Skin of body (tissue), 1 donor: ENCODE measurements at regions not wholly inside any gene's neighbourhood (a gene's known extent, or its start where the extent isn't known, plus 50 kb on each side); places are given as distances from the start of the nearest gene placed in this dataset.

ENCODE experiments used
- DNase-seq: peaks from one replicate; lab custom pipeline; 2025; lab: John Stamatoyannopoulos, UW

DNA sequence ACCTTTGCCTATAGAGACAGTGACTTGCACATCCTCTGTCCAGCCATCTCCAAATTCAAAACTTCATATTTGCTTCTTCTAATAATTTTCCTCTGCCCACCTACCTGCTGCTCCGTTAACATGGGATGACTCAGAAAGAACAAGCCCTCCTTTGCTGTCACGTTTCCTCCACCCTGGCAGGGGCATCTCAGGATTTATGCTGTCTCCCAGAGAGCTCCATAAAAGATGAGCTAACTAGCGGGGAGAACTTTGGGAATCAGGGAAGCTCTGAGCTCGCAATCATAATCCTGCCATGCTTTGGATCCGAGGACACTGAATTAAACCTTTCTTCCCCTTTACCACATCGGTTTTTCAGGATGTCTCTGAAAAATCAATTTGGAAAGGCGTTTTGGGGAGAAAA is 78.4 kb upstream of the FSTL4 start:
- no peak for DNase-seq

DNA sequence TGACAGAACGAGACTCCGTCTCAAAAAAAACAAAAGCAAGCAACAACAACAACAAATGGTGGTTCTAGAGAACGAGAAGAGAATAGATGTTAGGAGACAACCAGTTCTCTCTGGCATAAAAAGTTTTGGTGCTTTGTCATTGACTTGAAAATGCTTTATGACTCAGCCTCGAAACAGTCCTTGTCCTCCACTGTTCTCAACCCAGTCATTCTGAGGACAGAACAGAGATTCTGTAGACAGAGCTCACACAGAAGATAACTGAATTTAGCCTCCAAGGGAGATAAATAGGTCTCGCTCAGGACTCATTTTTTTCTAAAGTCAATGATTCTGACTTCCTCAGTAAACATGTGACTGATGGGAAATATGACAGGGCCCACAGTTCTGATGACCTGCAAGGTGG is 76.0 kb upstream of the FSTL4 start:
- DNase-seq: no peak

DNA sequence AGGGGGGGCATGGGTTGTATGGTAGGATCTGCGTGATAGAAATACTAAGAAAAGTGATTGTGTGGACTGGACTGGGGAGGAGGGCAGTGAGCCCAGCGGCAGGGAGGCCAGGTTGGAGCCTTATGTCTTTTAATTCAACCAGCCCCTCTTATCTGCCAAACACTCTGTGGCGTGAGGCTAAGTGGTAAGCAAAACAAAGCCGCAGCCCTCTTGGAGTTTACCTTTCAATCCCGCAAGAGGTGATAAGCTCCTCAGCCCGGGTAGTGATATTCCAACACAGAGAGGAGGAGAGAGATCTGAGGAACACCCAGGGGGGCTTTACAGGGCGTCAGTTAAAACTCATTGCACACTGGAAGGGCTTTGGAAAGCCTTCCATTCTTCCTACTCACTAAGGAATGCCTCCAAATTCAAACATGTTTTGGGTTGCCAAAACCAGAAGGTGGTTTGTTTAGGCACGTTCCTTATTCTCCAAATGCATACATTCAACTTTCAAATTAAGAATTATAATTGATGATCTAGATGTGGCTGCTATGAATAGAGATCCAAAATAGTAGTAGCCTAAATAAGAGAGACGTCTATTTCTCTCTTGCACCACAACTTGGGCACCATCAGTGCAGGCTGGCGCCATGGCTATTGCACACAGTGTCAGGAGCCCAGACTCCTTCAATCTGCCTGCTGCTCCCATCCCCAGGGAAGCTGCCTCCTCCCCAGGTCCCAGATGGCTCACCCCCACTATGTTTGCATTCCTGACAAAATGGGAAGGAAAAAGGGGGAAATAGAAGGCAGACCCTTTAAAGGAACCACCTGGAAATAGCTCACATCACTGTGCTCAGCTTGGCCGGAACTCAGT is 75.1 kb upstream of the FSTL4 start:
- DNase-seq: no peak

DNA sequence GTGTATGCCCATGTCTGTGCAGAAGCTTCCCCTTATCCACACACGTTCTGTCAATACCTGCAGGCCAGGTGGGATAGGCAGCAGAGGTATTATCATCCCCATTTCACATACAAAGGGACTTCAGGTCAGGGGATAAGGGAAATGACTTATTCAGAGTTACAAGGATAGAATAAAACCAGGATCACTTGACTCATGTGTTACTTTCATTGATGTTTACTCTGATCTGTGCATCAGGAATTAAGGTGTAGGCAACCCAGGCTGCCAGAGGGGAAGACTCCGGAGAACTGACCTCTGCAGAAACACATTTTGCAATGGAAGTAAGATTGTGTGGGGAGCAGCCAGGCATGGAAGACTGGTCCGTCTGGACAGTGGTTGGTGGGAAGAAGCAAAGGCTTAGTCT is 74.2 kb upstream of the FSTL4 start:
- DNase-seq: no peak

DNA sequence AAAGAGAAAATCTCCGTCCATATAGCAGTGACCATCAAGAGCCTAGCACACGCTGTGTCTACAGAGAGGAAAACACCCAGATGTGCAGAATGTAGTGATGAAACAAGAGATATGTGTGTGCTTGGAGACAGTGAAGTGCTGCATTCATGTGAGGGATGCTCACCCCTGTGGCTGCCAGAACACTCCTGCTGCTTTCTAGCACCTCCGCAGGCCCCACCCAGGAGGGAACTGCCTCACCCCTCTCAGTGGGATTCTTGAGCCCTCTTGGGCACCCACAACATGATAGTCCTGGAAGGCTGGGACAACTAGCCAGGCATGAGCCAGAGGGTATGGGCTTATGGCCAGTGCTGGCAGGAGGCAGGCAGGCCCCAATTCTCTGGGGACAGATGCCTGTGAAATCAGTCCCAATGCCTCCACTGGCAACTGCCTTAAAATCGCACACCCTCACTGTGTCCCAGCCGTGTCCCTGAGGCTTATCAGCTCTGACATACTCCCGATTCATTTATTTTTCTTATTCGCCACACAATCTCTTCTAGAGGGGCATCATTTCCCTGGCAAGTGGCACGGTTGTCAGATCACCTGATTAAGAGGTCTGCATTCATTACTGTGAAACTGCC is 73.2 kb upstream of the FSTL4 start:
- no peak for DNase-seq

DNA sequence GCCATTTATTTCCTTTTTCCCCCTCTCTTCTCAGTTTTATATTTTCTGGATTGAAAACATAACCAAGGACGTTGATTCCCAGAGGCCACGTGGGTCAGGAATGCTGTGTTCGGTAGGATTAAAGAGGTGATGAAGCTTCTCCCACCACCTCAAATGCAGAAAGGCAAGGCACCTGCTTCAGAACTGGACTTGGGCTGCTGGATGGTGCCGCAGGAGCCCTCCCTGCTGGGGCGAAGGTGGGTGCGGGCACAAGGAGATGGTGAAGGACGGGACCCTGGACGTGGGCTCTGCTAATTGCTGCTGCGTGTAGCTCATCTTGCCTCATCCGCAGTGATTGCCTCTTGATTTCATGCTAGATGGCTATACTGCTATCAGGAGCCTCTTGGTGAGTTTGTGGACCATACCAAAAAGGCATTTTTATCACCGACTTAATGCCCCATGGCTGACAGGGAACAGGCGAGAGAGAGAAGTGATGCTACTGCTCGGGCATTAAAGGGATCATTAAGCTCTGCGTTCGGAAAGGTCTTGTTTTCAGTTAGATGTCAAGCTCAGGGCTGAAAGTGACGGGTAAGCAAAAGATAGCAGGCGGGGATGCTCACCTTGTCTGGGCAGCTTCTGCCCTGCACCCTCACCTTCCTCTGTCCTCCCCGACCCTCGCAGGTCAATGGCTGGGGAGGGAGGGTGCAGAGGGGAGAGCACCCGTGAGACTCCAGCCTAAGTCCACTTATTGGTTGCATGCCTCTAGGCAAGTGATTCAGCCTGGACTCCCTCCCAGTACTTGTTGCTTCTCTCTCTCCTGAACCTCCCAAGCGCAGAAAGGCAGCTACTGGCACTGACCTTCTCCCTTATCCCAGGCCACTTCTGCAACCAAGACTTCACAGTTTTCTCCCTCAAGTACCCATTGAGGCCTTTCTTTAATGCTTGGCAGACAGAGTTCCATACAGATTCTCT is 71.6 kb upstream of the FSTL4 start:
- no peak for DNase-seq

DNA sequence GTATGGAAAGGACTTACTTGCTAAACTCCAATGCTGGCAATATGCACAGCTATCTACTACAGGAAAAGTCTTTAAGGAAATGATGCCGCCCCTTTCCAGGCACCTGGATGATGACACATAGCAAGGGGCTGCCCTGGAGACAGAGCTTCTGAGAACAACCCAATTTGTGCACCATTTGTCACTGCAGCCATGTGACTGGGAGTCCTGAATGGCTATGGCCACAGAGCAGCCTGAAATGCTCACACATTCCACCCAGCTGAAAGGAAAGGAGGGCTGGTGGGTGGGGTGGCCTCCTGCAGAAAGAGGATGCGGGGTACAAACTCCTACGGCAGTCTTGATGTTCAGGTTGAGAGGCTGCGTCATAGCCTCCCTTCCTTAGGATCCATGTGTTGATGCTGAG is 70.1 kb upstream of the FSTL4 start:
- DNase-seq: no peak

DNA sequence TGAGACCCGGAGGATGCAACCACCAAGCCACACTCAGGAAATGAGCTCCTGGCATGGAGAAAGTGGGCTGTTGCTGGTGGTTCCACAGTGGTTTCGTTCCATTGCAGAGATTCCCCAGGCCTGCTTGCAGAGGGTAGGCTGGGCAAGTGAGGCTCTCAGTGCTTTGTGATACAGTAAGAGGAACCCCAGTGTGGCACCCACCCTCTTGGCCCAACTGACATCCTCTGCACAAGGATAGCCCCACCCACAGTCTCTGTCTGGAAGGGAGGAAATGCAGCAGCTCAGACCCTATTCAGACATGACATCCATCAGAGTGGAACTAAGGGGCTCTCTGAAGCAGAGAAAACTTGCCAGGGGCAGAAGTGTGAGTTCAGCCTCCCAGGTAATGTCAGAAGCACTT is 69.6 kb upstream of the FSTL4 start:
- no peak for DNase-seq

DNA sequence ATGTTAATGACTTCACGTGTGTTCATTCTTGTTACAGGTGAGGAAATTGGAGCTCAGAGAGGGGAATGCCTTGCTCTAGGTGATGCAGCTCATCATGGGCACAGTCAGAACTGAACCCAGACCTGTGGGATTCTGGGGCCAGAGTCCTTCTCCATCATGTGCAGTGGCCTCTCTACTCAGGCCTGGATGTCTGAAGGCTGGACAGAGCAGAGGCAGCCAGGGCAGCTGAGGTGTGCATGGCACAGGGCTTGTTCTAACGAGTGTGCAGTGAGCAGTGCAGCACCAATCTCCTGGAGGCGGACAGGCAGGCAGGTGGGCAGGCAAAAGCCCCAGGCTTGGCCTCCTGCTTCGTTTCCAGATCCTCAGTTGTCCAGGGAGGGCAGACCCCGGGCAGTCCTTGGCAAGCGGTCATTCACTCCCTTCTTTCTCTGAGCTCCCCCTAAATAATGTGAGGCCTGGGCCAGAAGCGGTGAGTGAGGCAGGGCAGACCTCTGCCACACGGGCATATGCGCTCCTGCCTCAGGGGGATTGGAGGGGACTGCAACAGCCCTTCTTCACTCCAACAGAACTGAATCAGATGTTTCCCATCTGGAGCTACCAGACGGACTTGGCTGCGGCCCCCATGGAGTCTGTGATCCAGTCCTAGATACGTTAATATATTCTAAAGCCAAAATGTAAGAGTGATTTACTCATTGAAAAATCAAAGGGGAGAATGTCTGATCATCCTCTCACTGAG is 68.7 kb upstream of the FSTL4 start:
- peak; percentile 8 for DNase-seq

DNA sequence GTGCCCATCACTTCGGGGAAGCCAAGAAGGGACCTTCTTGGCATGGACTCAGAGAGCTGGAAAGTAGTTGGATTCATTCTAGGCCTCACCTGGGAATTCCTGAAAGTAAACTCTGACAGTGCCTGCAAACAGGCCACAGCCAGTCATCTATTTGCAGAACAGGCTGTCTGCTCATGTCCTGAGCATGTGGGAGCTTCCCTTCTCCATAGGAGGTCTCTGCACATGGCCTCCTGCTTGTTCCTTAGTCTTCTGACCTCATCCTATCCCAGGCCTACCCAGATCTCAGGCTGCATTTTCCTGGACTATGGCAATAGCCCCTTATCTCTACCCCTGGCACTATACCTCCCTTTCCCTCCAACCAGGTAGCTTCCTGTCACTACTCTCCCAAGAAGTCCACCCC is 67.2 kb upstream of the FSTL4 start:
- no peak for DNase-seq

DNA sequence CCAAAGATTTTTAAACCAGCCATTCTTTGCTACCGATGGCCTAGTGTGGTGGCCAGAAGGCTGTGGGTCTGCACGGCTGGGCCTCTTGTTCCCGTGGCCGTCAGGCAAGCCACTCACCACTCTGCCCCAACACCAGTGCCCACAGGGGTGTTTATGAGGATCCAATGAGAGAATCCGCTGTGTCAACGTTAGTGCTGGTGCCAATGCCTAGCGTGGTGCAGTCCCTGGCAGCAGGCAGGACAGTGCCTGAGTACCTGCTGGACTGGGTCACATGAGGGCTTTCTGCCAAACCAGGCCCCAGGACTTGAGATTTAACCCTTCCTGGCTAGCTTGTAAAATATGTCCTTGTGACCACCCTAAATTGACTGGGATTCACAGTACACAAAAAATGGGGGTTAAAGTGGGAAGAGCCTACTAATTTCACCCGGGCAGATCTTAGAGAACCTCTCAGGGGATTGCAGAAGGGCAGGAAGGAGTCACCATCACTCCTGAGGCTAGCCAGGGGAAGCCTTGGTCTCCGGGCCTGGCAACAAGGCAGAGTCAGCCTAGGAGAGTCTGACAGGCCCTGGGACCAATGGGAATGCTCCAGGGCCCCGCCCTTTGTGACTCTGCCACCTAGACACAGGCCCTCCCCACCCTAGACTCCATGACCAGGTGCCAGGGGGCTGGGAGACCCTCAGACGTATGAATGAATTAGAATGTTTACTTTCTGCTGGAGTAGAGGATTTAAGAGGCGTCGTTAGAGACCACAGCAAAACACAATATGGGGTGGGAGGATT is 63.2 kb upstream of the FSTL4 start:
- no peak for DNase-seq

DNA sequence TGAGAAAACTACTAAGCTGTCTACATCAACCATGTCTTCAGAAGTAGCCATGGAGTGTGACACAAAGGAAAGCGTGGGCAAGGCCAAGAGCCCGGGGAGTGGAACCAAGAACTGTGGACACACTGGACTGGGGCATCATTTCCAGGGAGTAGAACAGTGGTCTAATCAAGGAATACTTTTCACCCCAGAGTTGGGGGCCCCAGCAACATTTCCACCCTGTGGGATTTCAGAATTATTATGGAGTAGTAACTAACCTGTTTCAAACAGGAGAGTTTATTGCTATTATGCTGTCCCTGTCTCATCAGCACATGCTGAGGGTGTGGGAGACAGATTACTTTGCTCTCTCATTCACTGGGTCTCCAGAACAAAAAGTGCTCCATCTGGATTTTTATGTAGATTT is 58.0 kb upstream of the FSTL4 start:
- no peak for DNase-seq

DNA sequence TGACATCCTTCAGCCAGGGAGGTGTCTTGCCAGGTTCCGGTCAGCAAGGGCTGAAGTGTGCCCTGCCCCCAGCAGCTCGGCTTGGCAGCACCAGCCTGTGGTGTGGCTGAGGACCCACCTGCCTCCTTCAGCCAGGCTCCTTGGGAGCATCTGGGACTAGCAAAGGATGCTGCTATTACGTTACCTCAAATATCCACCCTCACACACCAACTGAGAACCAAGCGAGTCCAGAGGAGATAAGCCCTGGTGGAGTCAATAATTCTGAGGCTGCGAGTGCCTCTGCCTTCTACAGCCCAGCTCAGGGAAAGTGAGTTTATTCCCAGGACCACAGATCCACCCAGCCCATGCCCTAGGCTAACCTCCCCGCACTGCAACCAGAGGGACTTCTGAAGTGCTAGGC is 57.1 kb upstream of the FSTL4 start:
- DNase-seq: no peak

DNA sequence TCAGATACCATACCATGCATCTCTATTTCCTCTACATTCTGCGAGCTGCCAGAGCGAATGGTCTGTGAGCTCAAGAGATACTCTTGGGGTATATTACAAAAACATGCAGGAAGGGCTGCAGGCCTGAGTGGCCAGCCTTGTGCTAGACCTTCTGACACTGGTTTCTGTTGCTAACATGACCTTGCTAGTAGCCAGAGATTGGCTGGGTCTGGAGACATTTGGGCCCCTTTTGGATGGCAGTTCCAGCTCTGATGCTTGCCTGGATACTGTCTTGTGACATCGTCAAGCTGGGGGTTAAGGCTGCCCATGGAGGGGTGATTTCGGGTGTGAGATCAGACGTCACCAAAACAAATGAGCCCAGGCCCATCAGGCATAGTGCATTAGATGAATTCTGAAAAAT is 56.1 kb upstream of the FSTL4 start:
- DNase-seq: no peak

DNA sequence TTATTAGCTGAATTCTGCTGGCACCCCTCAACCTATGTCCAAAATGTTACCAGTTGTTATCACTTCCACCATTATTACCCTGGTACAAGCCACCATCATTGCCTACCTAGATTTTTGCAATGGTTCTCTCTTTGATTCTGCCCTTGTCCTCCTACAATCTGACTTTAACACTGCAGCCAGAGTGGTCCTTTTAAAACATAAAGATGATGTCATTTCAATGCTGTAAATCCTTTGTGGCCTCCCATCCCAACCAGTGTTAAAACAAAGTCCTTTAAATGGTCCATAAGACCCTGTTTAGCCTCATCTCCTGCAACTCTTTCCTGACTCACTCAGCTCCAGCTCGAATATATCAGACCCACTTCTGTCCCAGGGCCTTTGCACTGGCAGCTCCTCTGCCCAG is 54.9 kb upstream of the FSTL4 start:
- DNase-seq: no peak

DNA sequence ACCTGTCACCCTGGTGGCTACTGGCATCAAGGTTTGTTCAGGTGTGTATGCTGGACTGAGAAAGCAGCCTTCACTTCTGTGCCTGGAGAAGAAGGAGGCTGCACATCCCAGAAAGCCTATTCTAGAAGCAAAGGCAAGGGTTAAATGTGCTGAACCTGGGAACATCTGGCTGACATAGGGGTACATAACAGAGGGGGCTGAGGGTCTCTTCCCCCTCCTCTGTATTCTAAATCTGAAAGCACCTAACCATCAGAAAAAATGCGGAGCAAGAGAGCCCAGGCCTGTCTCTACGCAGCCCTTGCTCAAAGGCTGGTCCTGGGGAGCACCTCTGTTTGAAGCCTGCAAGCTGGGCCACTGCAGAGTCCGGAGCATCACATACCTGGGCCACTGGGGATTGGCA is 53.2 kb upstream of the FSTL4 start:
- no peak for DNase-seq

DNA sequence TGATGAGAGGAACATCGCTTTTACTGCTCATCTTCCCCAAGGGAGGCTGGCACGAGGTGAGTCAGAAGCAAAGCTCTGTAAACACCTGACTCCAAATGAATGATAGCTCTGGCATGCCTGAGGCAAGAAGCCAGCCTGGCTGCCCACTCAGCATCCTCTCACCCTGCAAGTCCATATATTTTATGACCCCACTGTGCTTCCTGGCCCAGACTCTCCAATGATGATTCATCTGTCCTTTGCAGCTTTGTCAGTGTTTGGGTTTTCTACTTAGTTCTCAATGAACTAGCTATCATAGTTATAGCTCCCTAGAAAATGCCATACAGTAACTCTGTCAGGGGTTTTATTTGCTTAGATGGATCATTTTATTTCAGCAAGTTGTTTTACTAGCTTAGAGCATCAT is 52.1 kb upstream of the FSTL4 start:
- DNase-seq: no peak

DNA sequence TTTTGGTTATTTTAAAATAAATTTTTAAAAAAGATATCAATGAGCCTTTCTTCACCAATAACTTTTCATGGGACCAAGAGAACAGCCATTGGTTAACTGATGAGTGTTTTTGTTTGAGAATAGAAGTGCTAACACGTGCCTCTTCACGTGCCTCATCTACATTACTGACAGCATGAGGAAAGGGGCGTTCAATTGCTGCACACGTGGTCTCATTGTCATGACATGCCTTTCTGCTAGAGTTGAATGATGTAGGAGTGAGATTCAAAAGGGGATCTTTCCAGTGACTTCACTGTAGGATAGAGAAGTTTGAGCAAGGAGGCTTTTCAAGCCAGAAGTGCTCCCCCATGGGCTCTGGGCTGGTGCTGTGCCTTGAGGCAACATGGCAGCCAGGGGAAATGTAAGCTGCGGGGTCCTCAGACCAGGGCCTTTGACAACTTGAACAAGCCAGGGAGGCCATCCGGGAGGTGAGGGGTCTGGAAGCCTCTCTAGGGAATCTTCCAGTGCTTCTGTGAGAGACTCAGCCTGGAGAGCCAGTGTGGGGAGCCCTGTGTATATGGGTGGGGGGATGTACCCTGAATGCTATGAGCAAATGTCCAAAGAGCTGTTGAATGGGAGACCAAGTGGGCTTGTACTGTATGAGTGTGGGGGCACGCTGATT is 51.2 kb upstream of the FSTL4 start:
- no peak for DNase-seq

DNA sequence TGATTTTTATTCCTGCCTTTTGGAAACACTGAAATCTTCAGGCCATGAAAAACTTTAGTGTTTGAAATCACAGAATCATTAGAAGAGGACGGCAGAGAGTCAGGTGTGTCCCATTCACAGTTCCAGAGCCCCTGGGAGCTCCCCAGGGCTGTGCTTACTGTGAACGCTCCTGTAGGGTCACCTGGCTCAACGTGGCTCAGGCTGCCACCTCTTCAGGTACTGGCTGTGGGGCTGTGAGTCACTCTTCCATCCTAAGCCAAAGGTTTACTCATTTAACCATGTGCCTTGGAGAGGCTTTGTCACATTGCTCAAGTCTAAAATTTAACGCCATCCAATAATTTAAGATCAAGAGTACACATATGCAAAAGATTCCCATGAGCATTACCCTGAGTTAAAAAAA is 50.2 kb upstream of the FSTL4 start:
- DNase-seq: no peak
